A549 (cell line): ENCODE measurements at regions not wholly inside any gene's neighbourhood (a gene's known extent, or its start where the extent isn't known, plus 50 kb on each side); places are given as distances from the start of the nearest gene placed in this dataset.

ENCODE experiments used
- CEBPB ChIP-seq, 2 experiments: fragments of >200 bp in 1 of 2; sonication (Bioruptor Twin) in 1 of 2; formaldehyde crosslinking in 1 of 2; IDR thresholded peaks; 2 replicates each; pipeline ENCODE4 v1.6.1; 2012 to 2016
- FOSL2 ChIP-seq, 2 experiments: fragments of 450-650 bp in 1 of 2; fragments of >200 bp in 1 of 2; sonication (Bioruptor Twin) in 1 of 2; formaldehyde crosslinking; IDR thresholded peaks; 2 replicates each; pipeline versions ENCODE4 v1.5.0 to v1.6.1; 2016 to 2020; ENCODE audit warnings: mild to moderate bottlenecking in 1 of 2, moderate library complexity in 1 of 2
- FOXS1 ChIP-seq: fragments of 250-450 bp; sonication (Bioruptor Pico); IDR thresholded peaks from 2 replicates; pipeline ENCODE4 v1.5.0; 2020; ENCODE audit warnings: mild to moderate bottlenecking, moderate library complexity
- HOXA7 ChIP-seq: fragments of 250-450 bp; sonication (Bioruptor Pico); IDR thresholded peaks from 2 replicates; pipeline ENCODE4 v1.5.0; 2020; ENCODE audit warnings: mild to moderate bottlenecking, moderate library complexity
- JUN ChIP-seq, 2 experiments: fragments of >200 bp; sonication (Bioruptor Twin); formaldehyde crosslinking; IDR thresholded peaks; 2 replicates in 1 of 2; 3 replicates in 1 of 2; pipeline ENCODE4 v1.6.1; 2016 to 2017
- MAX ChIP-seq: IDR thresholded peaks from 2 replicates; pipeline ENCODE4 v1.6.1; 2012
- MYC ChIP-seq: IDR thresholded peaks from 2 replicates; pipeline ENCODE4 v1.6.1; 2012; ENCODE audit warnings: mild to moderate bottlenecking, inconsistent platforms, low read length, improper control_type of control experiment, borderline replicate concordance
- NPAS2 ChIP-seq: fragments of 250-450 bp; sonication (Bioruptor Pico); IDR thresholded peaks from 2 replicates; pipeline ENCODE4 v1.8.0; 2022; ENCODE audit warnings: mild to moderate bottlenecking, moderate library complexity, borderline replicate concordance
- POLR2A ChIP-seq: IDR thresholded peaks from 2 replicates; pipeline ENCODE4 v1.6.1; 2012; ENCODE audit warnings: mild to moderate bottlenecking, low read length
- POLR2AphosphoS2 ChIP-seq: conservative IDR thresholded peaks from 2 replicates; pipeline ENCODE4 v1.6.1; 2012; ENCODE audit warnings: low read length, improper control_type of control experiment, inconsistent platforms
- RCOR1 ChIP-seq: fragments of 150-350 bp; IDR thresholded peaks from 2 replicates; pipeline ENCODE4 v1.6.1; 2014; ENCODE audit warnings: antibody characterized with exemption, low read length, low read depth
- RFX5 ChIP-seq: fragments of 450-650 bp; IDR thresholded peaks from 2 replicates; pipeline ENCODE4 v1.7.1; 2014; ENCODE audit warnings: antibody characterized with exemption, mild to moderate bottlenecking, moderate library complexity
- TF ChIP-seq, protein P1 (sequence below): fragments of >200 bp; sonication (Bioruptor Twin); formaldehyde crosslinking; IDR thresholded peaks from 3 replicates; pipeline ENCODE4 v1.5.1; 2016
- TF ChIP-seq, protein P2 (sequence below): fragments of 450-650 bp; IDR thresholded peaks from 2 replicates; pipeline ENCODE4 v1.6.1; 2014; ENCODE audit warnings: antibody characterized with exemption

DNA sequence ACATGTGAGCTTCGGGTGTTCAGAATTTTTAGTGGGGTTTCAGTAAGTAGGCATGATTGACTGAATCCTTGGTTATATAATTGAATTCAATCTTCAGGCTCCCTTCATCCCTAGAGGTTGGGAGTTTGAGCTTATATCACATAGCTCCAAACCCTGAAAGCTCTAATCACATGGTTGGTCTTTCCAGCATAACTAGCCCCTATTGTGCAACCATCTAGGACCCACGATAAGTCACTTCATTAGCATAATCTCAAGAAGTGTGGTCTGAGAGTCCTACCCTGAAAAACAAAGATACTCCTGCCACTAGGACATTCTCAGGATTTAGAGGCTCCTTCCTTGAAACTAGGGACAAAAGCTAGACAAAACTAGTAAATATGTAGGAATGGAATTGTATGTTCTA, 348.9 kb upstream of the CBLB start:
- TF ChIP-seq, protein P1, sequence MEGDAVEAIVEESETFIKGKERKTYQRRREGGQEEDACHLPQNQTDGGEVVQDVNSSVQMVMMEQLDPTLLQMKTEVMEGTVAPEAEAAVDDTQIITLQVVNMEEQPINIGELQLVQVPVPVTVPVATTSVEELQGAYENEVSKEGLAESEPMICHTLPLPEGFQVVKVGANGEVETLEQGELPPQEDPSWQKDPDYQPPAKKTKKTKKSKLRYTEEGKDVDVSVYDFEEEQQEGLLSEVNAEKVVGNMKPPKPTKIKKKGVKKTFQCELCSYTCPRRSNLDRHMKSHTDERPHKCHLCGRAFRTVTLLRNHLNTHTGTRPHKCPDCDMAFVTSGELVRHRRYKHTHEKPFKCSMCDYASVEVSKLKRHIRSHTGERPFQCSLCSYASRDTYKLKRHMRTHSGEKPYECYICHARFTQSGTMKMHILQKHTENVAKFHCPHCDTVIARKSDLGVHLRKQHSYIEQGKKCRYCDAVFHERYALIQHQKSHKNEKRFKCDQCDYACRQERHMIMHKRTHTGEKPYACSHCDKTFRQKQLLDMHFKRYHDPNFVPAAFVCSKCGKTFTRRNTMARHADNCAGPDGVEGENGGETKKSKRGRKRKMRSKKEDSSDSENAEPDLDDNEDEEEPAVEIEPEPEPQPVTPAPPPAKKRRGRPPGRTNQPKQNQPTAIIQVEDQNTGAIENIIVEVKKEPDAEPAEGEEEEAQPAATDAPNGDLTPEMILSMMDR: no peak
- TF ChIP-seq MAX (no peak), RCOR1 (no peak), RFX5 (no peak), FOSL2 (IDR thresholded peaks at IDR 0.05) (no peak), FOSL2 (CRISPR knock-in tag; IDR thresholded peaks at IDR 0.05) (no peak), POLR2AphosphoS2 (no peak), JUN (IDR thresholded peaks at IDR 0.05) (no peak), CEBPB (IDR thresholded peaks at IDR 0.05) (no peak), NPAS2 (CRISPR knock-in tag) (no peak), MYC (no peak), HOXA7 (CRISPR knock-in tag) (no peak), POLR2A (no peak), FOXS1 (CRISPR knock-in tag) (no peak)
- TF ChIP-seq, protein P2, sequence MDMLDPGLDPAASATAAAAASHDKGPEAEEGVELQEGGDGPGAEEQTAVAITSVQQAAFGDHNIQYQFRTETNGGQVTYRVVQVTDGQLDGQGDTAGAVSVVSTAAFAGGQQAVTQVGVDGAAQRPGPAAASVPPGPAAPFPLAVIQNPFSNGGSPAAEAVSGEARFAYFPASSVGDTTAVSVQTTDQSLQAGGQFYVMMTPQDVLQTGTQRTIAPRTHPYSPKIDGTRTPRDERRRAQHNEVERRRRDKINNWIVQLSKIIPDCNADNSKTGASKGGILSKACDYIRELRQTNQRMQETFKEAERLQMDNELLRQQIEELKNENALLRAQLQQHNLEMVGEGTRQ: no peak
